SK-N-SH (cell line): ENCODE measurements at regions not wholly inside any gene's neighbourhood (a gene's known extent, or its start where the extent isn't known, plus 50 kb on each side); places are given as distances from the start of the nearest gene placed in this dataset.

Experiments used
- POLR2AphosphoS5 ChIP-seq: IDR thresholded peaks from 2 replicates; pipeline ENCODE4 v1.6.1; 2012; ENCODE audit warnings: low read depth, low read length
- SMC3 ChIP-seq: IDR thresholded peaks from 2 replicates; pipeline ENCODE4 v1.6.1; 2012; ENCODE audit warnings: low read depth, low read length, improper control_type of control experiment
- TEAD4 ChIP-seq: IDR thresholded peaks from 2 replicates; pipeline ENCODE4 v1.4.0; 2012; ENCODE audit warnings: mild to moderate bottlenecking, borderline replicate concordance; ENCODE audit not compliant: insufficient read depth
- TF ChIP-seq, protein P1 (sequence below): fragments of 200-600 bp; sonication (generic); IDR thresholded peaks from 2 replicates; pipeline ENCODE4 v1.6.1; 2017; ENCODE audit warnings: antibody characterized with exemption, mild to moderate bottlenecking, moderate library complexity

DNA sequence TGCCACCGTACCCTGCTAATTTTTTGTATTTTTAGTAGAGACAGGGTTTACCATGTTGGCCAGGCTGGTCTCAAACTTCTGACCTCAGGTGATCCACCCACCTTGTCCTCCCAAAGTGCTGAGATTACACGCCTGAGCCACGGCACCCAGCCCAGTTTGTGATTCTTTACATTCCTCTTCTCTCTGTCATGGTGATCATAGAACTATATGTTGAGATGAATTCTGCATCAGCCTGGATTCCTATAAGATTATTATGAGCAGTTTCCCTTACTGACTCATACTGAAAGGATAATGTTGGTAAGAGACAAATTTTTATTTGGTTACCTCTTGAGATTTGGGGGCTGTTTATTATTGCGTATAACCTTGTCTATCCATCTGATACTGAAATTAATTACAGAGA, 121.5 kb upstream of the CSNK1A1L start:
- TF ChIP-seq TEAD4 (no peak), SMC3 (no peak), POLR2AphosphoS5 (no peak)
- TF ChIP-seq, protein P1, sequence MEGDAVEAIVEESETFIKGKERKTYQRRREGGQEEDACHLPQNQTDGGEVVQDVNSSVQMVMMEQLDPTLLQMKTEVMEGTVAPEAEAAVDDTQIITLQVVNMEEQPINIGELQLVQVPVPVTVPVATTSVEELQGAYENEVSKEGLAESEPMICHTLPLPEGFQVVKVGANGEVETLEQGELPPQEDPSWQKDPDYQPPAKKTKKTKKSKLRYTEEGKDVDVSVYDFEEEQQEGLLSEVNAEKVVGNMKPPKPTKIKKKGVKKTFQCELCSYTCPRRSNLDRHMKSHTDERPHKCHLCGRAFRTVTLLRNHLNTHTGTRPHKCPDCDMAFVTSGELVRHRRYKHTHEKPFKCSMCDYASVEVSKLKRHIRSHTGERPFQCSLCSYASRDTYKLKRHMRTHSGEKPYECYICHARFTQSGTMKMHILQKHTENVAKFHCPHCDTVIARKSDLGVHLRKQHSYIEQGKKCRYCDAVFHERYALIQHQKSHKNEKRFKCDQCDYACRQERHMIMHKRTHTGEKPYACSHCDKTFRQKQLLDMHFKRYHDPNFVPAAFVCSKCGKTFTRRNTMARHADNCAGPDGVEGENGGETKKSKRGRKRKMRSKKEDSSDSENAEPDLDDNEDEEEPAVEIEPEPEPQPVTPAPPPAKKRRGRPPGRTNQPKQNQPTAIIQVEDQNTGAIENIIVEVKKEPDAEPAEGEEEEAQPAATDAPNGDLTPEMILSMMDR: no peak
